Gastroesophageal sphincter (tissue), 3 donors: ENCODE measurements at regions not wholly inside any gene's neighbourhood (a gene's known extent, or its start where the extent isn't known, plus 50 kb on each side); places are given as distances from the start of the nearest gene placed in this dataset.

Experiments
- EP300 ChIP-seq: sonication (generic); formaldehyde crosslinking; IDR thresholded peaks from one replicate; pipeline ENCODE4 v1.6.1; 2017; ENCODE audit warnings: antibody characterized with exemption, mild to moderate bottlenecking
- POLR2A ChIP-seq, 2 donors: fragments of 450-650 bp; IDR thresholded peaks; one replicate each; pipeline ENCODE4 v1.6.1; 2017; ENCODE audit warnings: antibody characterized with exemption in 2 of 2, mild to moderate bottlenecking in 2 of 2, moderate library complexity in 1 of 2
- POLR2AphosphoS5 ChIP-seq: sonication (generic); formaldehyde crosslinking; IDR thresholded peaks from one replicate; pipeline ENCODE4 v1.6.1; 2017; ENCODE audit warnings: antibody characterized with exemption
- TF ChIP-seq, protein P1 (sequence below), 4 experiments: fragments of 200-600 bp in 2 of 4; fragments of 450-650 bp in 2 of 4; sonication (generic) in 1 of 4; IDR thresholded peaks; one replicate each; pipeline ENCODE4 v1.5.1; 2017 to 2019; ENCODE audit warnings: antibody characterized with exemption in 4 of 4, mild to moderate bottlenecking in 2 of 4, moderate library complexity in 2 of 4

- TF ChIP-seq, protein P1, sequence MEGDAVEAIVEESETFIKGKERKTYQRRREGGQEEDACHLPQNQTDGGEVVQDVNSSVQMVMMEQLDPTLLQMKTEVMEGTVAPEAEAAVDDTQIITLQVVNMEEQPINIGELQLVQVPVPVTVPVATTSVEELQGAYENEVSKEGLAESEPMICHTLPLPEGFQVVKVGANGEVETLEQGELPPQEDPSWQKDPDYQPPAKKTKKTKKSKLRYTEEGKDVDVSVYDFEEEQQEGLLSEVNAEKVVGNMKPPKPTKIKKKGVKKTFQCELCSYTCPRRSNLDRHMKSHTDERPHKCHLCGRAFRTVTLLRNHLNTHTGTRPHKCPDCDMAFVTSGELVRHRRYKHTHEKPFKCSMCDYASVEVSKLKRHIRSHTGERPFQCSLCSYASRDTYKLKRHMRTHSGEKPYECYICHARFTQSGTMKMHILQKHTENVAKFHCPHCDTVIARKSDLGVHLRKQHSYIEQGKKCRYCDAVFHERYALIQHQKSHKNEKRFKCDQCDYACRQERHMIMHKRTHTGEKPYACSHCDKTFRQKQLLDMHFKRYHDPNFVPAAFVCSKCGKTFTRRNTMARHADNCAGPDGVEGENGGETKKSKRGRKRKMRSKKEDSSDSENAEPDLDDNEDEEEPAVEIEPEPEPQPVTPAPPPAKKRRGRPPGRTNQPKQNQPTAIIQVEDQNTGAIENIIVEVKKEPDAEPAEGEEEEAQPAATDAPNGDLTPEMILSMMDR (IDR thresholded peaks at IDR 0.05): no peak
- no peak for TF ChIP-seq POLR2A (IDR thresholded peaks at IDR 0.05)
- TF ChIP-seq EP300: no peak
- TF ChIP-seq POLR2AphosphoS5: no peak
Observed at GRCh38 chr6:14063756-14064155, 53.8 kb upstream of the CD83 start.
